GM18868 (cell line): ENCODE measurements at regions not wholly inside any gene's neighbourhood (a gene's known extent, or its start where the extent isn't known, plus 50 kb on each side); places are given as distances from the start of the nearest gene placed in this dataset.
"Not testable (repeated sequence)": the region's sequence is repeated elsewhere in the genome, so short reads cannot be mapped to it uniquely, and the experiment has no call there.

Experiments used
- ATAC-seq: cut with Tn5 transposase; IDR thresholded peaks from one replicate; pipeline ENCODE4 v1.9.1; 2021; ENCODE audit warnings: mild to moderate bottlenecking, moderate library complexity; ENCODE audit not compliant: unreplicated experiment

DNA sequence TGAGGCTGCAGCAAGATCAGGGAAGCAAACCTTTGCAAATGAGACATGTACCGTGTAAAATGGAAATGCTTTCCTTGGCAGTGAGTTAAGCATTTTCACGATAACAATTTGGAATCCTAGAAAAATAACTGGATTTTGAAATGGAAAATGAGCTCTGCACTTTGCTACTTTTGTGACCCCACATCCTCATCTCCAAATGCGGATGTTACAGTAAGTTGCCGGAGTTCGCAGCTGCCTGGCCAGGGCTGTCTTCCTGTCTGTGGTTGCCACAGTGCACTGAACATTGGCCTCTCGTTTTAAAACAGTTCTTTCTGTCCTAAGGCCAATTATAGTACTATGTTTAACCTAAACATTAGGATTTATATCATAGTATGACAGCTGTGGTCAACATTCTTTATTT lies 136.2 kb upstream of the FZD8 start:
- ATAC-seq: no peak

DNA sequence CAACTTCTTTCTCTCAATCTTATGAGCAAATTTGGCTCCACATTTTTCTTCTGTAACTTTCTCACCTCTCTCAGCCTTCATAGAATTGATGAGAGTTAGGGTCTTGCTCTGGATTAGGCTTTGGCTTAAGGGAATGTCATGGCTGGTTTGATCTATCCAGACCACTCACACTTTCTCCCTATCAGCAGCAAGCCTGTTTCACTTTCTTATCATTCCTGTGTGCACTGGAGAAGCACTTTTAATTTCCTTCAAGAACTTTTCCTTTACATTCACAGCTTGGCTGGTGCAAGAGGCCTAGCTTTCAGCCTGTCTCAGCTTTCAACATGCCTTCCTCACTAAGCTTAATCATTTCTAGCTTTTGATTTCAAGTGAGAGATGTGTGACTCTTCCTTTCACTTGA lies 134.5 kb upstream of the FZD8 start:
- not testable (repeated sequence) for ATAC-seq

DNA sequence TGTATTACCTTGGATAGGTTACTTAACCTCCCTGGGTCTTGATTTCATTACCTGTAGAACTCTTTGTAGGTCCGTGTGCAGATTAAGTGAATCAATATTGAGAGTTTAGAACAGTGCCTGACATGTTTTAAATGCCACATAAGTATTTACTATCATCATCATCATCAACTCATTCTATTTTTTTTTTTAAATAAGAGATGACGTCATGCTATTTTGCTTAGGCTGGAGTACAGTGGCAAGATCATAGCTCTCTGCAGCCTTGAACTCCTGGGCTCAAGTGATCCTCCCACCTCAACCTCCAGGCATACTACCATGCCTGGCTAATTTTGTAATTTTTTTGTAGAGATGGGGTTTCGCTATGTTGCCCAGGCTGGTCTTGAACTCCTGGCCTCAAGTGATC lies 132.0 kb upstream of the FZD8 start:
- no peak for ATAC-seq

DNA sequence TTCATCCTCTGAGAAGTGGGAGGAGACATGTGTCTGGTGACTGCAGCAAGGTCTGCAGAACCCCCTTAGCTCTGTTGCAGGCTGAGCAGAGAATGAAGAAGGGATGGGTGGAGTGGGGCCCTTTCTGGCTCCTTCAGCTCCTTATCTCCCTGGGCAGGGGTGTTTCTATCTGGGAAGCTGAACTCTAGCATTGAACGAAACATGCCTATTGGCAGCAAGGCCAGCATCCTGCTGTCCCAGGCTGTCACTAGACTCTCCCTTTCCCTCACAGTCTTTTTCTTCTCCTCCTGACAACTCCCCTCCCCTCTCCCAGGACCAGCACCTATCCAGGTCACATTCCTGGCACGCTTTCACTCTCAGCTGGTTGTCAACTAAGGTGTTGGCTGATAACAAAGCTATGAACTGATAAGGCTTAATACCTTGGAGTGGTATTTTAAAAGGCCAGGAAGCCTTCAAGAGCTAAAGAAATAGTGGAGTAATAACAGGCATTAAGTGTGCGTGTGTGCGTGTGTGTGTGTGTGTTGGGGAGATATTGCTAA lies 128.8 kb upstream of the FZD8 start:
- no peak for ATAC-seq

DNA sequence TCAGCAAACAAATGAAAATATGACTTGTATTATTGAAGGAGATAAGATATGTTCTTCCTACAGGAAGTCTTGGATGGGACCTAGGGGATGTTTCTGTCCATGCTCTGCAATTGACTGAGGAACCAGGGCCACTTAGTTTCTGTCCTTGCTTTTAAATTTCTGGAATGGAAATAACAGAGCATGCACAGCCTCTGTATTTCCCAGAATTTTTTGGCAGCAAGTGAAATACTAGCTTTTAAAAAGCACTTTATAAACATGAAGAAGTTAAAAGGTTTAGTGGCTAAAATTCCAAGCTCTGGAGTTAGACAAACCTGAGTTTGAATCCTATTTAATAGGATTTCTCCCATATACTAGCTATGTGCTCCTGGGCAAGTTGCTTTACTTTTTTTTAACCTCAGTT lies 127.7 kb upstream of the FZD8 start:
- ATAC-seq: no peak

DNA sequence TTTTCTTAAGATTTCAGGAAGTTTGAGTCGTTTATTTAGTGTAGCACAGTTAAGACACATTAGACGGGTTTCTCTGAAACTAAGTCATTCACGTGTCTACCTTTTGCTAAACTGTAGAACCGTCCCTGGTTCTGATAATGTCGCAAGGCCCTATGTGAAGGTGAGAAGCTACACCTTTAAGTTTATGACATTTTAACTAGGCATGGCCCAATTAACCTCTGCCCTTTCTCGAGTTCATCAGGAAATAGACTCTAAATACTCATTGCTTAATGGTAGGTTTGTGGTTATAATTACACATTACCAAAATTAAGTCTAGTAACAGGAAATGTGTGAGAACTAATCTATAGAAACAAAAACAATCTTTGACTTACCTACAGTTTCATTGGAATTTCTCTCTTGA lies 126.6 kb upstream of the FZD8 start:
- no peak for ATAC-seq

DNA sequence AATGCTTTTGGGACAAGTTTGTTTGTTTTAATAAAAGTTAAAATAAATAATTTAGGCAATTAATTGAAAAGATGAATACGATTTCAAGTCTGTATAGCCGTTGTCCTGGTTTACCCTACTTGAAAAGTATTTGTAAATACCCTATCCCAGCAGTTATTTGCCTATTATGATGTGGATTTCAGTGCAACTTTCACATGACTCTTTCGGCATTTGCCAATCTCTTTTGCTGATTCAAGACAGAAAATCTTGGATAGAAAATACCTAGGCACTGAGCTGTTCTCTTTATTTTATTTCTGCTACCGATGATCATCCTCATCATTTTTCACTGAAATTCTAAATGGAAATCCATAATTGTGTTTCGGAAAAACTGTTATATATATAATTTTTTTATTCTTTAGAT lies 125.9 kb upstream of the FZD8 start:
- no peak for ATAC-seq

DNA sequence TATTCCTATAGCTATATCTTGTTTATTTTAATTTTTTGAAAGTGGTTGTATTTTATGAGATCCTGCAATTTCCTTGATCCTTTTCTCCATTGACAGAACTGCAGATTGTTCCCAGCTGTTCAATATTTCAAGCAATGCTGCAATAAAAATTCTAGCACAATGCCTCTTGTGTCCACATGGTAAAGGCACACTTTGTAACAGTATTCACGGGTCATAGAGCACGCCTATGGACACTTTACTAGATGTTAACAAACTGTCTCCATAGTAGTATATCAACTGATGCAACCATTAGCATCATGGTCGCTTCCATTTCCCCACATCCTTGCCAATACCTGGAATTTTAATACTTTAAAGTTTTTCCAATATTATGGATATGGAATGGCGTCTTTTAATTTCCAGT lies 123.9 kb upstream of the FZD8 start:
- no peak for ATAC-seq

DNA sequence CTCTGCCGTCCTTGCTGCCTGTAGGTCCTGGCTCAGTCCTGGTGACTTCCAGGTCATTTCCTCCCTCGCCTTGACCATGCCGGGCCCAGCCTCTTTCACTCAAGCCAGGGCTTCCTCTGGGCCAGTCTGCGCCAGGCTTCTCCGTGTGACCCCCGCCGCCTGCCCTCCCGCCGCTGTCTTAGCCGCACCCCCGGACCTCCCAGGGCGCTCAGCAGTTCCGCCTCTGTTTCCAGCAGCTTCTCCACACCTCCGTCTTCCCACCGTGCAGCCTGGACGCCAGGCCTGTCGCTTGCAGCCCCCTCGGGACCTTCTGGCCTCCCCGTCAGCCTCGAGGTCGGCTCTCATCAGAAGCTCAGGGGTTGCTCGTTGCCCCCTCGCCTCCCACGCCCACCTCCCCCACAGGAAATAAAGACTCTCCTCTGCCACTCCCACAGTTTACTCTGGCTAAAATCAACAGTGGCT lies 123.0 kb upstream of the FZD8 start:
- no peak for ATAC-seq

DNA sequence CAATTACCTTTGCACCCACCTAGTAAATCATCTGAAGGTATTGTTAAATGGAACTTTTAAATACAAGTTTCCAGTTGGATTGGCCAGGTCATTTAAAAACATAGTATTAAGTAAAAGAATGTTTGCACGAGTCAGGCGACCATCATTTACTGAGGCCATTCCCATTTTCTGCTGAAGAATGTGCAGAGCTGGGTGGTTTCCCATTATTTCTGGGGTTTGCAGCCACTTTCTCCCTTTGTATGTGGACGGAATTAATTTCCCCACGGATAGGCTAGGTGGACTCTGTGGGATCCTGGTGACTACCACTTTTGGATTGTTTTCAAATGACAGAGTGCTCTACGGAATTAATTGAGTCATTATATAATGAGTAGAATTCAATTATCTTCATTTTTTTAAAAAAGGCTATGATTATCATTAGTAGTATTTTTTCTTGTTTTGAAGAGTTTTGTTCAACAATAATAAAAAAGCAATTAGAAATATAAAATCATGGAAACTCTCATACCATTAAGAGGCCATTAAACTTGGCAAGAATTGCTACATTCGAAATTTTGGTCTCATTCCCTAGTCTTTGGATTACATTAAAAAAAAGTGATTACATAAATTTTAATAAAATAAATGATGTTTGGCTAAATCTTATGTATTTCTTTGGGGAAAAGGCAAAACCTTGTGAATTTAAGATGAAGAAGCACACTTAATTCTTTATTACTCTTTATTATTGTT lies 120.4 kb upstream of the FZD8 start:
- no peak for ATAC-seq

DNA sequence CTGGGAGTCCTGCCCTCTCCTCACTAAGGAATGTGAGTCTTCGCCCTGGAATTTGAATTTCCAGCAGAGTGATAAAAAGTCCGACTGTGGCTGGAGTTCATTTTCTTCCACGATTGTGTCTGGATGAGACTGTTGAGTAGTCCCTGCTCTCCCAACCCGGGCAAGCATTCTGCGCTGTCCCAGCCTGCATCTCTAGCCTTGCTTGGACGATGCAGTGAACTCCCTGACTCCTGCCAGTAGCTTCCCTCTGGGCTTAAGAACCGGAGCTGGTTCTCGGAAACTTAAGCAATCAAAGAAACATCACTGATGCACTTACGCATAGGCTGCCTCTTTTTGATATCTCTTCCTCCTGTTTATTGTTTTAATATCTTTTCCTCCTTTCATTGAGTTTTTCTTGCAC lies 116.0 kb upstream of the FZD8 start:
- ATAC-seq: no peak

DNA sequence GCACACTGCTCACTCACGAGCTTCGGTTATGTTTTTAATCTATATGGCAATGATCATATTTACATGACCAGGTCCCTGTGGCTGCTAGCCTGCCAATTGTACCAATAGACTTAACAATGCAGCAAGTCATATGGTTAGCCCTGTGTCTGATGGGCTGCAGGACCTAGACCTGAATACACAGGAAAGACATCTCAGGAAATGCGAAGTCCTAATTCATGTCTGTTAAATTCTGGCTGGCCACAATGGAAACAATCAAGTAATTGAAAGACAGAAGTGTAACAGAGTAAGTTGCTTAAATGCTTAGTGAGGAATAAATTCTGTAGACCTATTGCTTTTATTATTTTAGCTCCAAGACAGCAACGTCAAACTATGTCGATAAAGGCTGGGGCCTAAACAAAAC lies 112.4 kb upstream of the FZD8 start:
- ATAC-seq: no peak

DNA sequence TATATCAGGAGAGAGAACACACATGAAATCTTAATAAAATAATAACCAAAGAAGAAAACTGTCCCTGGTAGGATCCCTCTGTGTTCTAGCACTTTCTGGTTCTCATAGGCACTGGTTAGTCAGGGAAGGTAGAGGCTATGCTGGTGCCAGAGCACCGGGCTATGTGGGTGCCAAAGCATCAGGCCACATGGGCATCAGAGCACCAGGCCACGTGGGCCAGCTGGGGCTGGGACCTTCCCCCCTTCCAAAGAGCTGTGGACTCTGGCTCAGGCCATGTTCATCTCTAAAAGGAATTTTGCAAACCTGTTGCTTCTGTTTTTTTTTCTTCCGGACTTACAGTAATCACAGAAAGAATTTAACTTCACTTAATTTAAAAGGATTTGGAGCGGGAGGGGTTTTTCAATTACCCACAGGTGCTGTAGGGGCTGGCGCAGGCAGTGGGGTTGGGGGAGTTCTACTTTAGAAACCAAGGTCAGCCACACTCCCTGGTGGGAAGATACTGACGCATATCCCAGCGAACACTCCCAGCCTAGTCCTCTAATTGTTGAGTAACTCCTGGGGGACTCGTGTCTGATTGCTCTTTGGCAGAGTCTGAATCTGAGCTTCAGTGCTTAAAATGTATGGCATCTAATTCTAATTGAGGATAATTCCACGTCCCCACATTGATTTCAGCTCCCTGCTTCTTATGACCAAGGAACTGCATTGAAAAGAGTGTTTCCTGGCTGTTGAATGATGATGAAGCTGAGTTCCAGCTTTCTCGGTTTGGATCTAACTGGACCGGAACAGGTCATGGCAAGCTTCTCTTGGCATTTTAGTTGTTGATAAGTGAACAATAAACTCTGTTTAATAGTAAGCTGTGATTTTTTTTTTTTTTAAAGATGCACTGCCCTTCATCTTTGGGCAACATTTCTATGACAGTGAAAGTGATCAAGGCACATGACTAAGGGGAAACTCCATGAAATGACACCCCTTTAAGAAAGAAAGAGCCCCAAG lies 110.7 kb upstream of the FZD8 start:
- ATAC-seq: no peak

DNA sequence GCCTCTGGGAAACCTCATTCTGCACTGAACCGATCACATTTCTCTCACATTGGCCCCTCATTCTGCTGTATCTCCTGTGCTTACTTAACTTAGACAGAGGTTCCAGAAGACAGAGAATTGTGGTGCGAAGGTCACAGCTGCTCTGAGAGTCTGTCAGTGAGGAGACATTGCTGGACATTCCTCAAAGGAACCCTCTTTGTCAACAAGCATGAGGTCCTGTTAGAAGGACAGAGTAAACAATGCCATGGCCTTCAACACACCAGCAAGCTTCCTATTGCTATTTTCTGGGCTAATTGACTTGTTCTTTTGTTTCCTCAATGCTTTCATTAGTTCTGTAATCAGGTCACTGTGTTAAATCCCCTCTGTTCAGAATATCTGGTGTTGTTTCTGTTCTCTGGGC lies 109.3 kb upstream of the FZD8 start:
- no peak for ATAC-seq

DNA sequence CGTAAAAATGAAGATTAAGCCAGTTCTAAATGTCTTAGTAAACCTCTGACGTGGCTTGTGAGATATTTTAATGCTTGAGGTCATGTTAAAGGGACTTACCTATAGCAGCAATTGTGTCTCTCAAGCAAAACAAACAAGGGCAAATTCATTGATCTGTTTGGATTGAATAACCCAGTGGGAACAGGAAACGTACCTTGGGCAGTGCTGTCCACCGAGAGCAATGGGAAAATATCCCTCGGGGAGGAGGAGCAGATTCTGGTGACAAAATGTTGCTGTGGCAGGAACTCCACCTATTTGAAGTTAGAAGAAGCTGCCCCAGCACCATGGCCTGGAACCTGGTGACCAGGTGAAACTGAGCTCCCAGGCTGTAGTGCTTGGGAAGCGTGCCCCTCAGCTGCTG lies 107.1 kb upstream of the FZD8 start:
- no peak for ATAC-seq

DNA sequence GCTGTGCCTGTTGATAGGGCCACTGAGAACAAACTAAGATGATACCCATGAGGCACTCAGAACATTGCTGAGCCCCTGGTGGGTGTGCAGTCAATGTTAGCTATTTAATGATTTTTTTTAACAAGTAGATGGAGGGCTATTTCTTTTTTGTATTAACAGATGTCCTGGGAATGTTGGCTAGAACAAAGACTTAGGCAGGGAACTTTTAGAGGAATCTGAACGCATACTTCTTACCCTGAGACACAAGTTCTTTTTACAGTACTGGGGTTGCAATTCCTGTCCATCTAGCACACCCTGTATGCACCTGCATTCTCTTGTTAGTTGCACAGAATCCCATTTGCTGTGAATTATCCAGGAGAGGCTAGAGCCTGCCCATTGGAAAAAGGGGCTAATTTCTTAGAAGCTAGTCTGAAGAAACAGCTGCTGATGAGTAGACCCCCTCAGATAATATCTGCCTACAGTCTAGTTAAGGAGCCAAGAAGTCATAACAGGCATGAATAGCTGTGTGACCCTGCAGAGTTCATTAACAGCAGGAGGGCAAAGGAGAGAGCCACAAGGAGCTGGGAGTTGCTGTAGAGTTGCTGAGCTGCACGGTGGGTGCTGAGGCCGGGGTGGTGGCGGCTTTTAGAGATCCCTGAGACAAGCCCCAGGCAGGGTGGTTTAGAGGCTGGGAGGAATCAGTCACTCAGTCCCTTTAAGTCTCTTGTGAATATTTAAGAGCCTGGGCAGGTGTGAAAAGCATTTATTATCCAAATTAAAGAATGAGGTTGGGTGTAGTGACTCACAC lies 103.7 kb upstream of the FZD8 start:
- ATAC-seq: no peak

DNA sequence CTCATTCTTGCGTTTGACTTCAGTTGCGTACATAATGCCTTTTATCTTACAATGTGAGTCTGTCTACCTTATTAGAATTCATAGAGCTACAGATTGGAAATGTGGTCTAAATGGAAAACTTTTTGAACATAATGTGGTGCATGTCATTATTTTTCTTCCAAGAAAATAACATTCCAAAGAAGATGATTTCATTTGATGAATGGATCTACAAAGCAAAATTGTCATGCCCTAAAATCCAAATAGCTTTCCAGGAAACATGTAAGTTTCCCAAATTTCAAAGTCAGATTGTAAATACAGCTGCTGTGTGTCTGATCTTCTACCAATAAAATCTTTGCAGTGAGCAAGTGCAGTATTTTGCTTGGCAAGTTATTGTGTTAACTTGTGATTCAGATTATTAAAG lies 101.8 kb upstream of the FZD8 start:
- ATAC-seq: no peak

DNA sequence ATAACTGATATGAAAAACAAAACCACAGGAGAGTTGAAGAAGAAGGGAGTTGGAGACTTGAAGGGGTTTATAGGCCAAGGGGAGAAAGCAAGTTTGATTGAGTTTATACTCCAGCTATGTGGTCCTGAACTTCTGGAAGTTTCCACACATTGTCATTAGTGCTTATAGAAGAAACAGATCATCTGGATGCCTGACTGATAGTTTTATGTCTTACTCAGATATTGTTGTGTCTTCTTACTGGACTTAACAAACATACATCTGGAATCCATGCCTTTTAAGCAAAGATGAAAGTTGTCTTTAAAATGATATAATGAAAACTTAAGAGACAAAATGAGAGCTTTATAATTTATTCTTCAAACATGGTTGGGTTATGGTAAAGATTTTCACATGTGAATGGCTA lies 101.3 kb upstream of the FZD8 start:
- ATAC-seq: no peak

DNA sequence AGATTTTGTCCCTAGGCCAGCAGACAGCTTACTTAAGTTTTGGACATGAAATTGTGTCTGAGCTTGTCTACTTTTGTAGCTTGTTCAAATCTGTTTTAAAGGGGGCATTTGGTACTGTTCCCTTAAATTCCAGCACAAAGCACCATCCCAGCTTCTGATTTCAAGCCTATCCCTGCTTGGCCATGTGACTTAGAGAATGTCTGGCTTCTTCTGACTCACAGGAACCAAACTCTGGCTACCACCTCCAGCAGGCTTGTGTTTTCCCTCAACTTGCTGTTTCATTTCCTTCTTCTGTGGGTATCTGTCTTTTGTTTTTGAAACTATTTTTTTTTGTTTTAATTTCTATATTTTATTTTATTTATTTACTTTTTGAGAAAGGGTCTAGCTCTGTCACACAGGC lies 97.9 kb upstream of the FZD8 start:
- no peak for ATAC-seq

DNA sequence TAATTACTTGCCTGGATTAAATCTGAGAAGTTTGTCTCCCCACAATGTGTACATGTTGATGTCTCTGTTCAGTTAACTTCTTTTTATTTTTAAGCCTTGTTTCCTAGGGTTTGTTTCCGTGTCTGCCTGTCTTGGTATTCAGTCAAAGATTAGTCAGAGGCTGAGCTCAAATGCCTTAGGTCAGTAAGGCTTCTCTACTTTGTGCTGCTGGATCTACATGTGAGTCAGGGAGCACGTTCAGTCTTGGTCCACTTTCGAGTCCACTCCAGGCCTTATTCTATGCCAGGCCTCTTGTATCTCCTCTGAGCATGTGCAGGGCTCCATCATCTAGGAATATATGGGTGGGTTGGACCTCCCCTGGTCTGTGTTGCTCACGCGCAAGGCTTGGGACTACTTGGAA lies 93.3 kb upstream of the FZD8 start:
- ATAC-seq: no peak

DNA sequence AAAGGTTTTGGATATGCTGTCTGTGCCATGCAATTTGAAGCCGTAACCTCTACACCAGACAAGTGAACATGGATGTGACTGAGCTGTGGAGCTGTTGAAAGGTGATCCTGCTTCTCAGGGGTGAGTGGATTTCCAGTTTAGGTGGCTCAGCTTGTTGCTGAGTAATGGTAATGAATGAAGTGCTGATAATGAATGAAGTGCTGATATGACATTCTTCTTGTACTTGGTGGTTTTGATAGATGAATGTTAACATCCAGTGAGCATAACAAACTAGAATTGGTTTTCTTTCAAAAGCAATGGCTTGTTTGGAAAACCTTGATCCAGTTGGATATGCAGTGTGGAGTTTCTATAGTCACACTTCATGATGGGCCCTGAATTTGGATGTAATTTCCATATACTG lies 89.7 kb upstream of the FZD8 start:
- no peak for ATAC-seq
